GM12891 (cell line): ENCODE measurements at regions not wholly inside any gene's neighbourhood (a gene's known extent, or its start where the extent isn't known, plus 50 kb on each side); places are given as distances from the start of the nearest gene placed in this dataset.

ENCODE experiments used
- DNase-seq: peaks from one replicate; pipeline ENCODE4 v3.0.0; 2011; ENCODE audit warnings: low spot score; ENCODE audit not compliant: insufficient read length
- FAIRE-seq: peaks from 2 replicates; lab custom pipeline; 2011; peaks lifted over from hg19 to GRCh38; lab: Jason Lieb, UNC
- PAX5 ChIP-seq: IDR thresholded peaks from 2 replicates; pipeline ENCODE4 v1.6.1; 2011; ENCODE audit warnings: low read length, moderate library complexity, mild to moderate bottlenecking; ENCODE audit not compliant: insufficient read depth, severe bottlenecking
- POLR2A ChIP-seq: IDR thresholded peaks from 2 replicates; pipeline ENCODE4 v1.6.1; 2011; ENCODE audit warnings: low read depth, low read length, control low read depth
- POLR2AphosphoS5 ChIP-seq: IDR thresholded peaks from 2 replicates; pipeline ENCODE4 v1.6.1; 2011; ENCODE audit warnings: low read depth, low read length, control low read depth
- POU2F2 ChIP-seq: IDR thresholded peaks from 2 replicates; pipeline ENCODE4 v1.6.1; 2011; ENCODE audit warnings: low read depth, mild to moderate bottlenecking, control low read depth, low read length, moderate library complexity
- SPI1 ChIP-seq: IDR thresholded peaks from 2 replicates; pipeline ENCODE4 v1.6.1; 2011; ENCODE audit warnings: low read depth, low read length, control low read depth
- TAF1 ChIP-seq: IDR thresholded peaks from 2 replicates; pipeline ENCODE4 v1.6.1; 2011; ENCODE audit warnings: low read depth, low read length, control low read depth

- DNase-seq (no peak), FAIRE-seq (no peak)
- TF ChIP-seq PAX5 (no peak), POLR2AphosphoS5 (no peak), SPI1 (no peak), POU2F2 (no peak), TAF1 (no peak), POLR2A (no peak)
These were observed 417.9 kb upstream of the DDI1 start for GRCh38 chr11:103618528-103618927.

- DNase-seq, result no peak
- TF ChIP-seq SPI1, result no peak
- TF ChIP-seq POU2F2, result no peak
- TF ChIP-seq TAF1, result no peak
- TF ChIP-seq POLR2A, result no peak
- no peak for TF ChIP-seq POLR2AphosphoS5
- no peak for TF ChIP-seq PAX5
These were observed 417.0 kb upstream of the DDI1 start for GRCh38 chr11:103619480-103619879.

DNA sequence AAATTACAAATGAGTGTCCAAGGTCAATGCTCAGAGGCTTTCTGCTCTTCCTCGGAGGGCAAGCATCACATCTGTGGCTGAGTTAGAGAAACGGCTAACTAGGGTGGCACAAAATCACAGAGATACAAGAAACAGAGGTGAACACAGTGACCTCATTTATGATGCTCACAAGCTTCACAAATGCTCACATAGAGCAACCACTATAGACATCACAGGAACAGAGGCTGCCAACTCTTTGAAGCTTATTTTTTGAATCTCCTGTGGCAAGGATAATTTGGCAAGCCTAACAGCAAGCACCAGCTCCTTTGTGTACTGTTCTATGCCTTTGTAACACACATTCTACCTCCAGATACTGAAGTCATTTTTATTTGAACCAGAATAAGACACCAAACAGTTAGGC is 416.5 kb upstream of the DDI1 start:
- no peak for FAIRE-seq
- no peak for DNase-seq
- no peak for TF ChIP-seq PAX5
- no peak for TF ChIP-seq TAF1
- no peak for TF ChIP-seq POLR2A
- TF ChIP-seq SPI1, result no peak
- TF ChIP-seq POLR2AphosphoS5, result no peak
- TF ChIP-seq POU2F2, result no peak

More at GRCh38 chr11:103619480-103619879, 417.0 kb upstream of the DDI1 start:
- FAIRE-seq, result no peak

DNA sequence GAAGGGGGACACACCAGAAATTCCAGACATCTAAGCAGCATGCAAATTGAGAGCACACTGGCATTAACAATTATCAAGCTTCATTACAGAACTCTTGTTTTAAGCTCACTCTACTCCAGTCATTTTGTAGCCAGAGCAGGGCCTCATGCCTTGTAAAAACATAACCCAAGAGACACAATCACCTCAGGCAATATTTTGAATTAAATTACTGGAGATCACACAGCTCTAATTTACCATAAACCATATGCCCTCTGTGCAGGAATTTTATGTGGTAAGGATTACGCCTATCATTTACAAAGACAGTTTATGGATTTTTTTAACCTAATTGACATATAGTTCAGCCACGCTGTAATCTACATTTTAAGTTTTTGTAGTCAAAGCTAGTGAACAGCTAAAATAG is 414.1 kb upstream of the DDI1 start:
- DNase-seq (no peak), FAIRE-seq (no peak)
- TF ChIP-seq SPI1, result no peak
- no peak for TF ChIP-seq POLR2AphosphoS5
- no peak for TF ChIP-seq PAX5
- TF ChIP-seq TAF1, result no peak
- no peak for TF ChIP-seq POU2F2
- no peak for TF ChIP-seq POLR2A

- TF ChIP-seq POU2F2, result no peak
- TF ChIP-seq SPI1, result no peak
- no peak for TF ChIP-seq PAX5
- no peak for TF ChIP-seq POLR2AphosphoS5
- TF ChIP-seq POLR2A, result no peak
- no peak for TF ChIP-seq TAF1
- FAIRE-seq, result no peak
These were observed 412.5 kb upstream of the DDI1 start for GRCh38 chr11:103623933-103624332.

DNA sequence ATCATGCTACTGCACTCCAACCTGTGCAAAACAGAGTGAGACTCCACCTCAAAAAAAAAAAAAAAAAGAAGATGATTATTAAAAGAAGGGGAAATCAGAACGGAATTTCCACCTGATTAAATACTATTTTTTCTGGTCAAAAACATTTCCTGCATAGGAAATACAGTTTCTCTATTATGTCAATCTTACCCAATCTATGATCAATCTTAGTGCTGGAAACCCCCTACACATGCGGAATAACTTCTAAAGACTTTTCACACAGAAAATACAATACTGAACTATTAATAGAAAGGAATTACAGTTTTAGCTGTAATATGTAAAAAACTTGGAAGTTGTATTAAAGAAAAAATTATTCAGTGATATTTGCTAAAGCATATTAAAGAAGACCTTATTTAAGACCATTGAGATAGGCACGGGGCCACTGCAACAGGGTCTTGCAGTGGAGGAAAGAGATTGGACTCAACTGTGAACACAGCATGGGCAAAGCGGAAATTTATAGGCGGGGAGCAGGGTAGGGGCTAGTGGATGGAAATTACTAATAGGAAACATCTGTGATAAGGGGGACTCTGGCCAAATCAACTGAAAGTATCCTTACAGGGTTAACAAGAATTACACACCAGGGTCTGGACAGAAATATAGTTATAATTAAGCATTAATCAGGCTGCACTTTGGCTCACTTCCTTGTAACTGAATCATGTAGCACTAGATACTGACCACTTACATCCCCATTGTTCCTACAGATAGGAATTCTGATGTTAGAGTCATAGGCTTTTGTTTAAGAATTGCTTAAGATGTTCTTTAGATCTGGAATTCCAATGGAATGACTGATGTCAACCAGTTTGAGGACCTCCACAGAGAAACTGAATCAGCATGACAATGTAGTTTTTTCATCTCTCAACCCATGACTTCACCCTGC is 411.5 kb upstream of the DDI1 start:
- TF ChIP-seq POLR2A (no peak), PAX5 (no peak), TAF1 (no peak), POU2F2 (no peak), POLR2AphosphoS5 (no peak)
- no peak for DNase-seq
- no peak for FAIRE-seq

More at GRCh38 chr11:103623933-103624332, 412.5 kb upstream of the DDI1 start:
- DNase-seq, result no peak

DNA sequence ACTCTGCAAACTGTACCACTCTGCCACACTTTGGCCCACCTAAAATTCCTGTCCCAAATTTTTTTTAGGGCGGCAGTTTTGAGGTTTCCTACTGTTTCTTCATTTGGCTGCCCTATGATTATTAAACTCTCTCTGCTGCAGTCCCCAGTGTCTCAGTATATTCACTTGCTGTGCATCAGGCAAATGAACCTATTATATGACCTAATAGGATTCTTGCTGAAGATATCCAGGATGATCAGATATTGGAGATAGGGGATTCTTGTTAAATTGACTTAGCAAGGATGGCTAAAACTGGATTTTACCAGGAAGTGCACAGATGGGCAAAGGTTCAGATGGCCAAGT is 410.8 kb upstream of the DDI1 start:
- DNase-seq (no peak), FAIRE-seq (no peak)
- TF ChIP-seq SPI1 (no peak), POU2F2 (no peak), PAX5 (no peak), TAF1 (no peak), POLR2A (no peak), POLR2AphosphoS5 (no peak)

DNA sequence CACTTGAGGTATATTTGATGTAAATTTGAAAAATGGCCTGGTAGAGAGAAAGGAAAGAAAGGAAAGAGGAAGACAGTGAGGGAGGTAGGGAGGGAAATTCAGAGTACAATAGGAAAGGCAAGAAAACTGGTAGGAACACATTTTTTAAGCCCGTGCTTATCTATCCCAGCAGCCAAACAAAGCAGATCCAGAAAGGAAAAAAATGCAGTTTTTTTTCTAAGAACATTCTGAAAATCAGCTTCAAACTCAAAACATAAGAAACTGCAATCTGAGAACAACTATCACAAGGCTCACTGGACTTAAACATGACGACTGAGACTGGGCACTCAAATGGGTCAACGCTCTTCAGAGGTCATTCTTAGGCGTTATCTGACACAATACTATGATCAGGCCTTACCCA is 408.3 kb upstream of the DDI1 start:
- no peak for DNase-seq

DNA sequence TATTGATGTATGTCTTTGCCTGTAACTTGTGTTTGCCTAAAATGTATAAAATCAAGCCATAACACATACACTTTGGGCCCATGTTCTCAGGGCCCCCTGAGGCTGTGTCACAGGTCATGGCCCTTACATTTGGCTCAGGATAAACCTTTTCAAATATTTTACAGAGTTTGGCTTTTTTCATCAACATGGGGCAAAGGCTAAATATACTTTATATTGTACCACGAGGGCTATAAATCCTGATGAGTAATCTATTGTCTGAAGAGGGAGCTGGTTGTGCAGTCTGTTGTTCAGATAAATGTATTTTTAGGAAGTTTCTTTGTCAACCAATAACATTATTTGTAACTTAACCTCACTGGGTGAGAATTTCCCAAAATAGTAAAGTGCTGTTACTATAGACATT is 404.6 kb upstream of the DDI1 start:
- TF ChIP-seq TAF1, result no peak
- TF ChIP-seq PAX5, result no peak
- TF ChIP-seq POU2F2, result no peak
- no peak for TF ChIP-seq POLR2AphosphoS5
- no peak for TF ChIP-seq SPI1
- TF ChIP-seq POLR2A, result no peak
- DNase-seq (no peak), FAIRE-seq (no peak)

More for the DNA sequence above, 408.3 kb upstream of the DDI1 start:
- TF ChIP-seq POU2F2, result no peak
- no peak for TF ChIP-seq PAX5
- TF ChIP-seq POLR2AphosphoS5, result no peak
- no peak for TF ChIP-seq TAF1
- TF ChIP-seq SPI1, result no peak
- no peak for TF ChIP-seq POLR2A
- no peak for FAIRE-seq
